ENCODE measurements at regions not wholly inside any gene's neighbourhood (a gene's known extent, or its start where the extent isn't known, plus 50 kb on each side); places are given as distances from the start of the nearest gene placed in this dataset.
A peak's percentile ranks its signal among the peaks of the same experiment; 100 is the strongest.
"Not testable (repeated sequence)": the region's sequence is repeated elsewhere in the genome, so short reads cannot be mapped to it uniquely, and the experiment has no call there.

- not testable (repeated sequence) for DNase-seq (ENCODE audit: low read depth); FAIRE-seq; H3K36me3 ChIP-seq (ENCODE audit: control insufficient read depth, insufficient read depth, low read length); H3K27me3 ChIP-seq (ENCODE audit: control insufficient read depth, insufficient read depth, low read length); H3K4me3 ChIP-seq (ENCODE audit: low read depth, low read length)
These were observed 290.4 kb downstream of the TUBA3C start for GRCh38 chr13:18891242-18891641.

GRCh38 chr13:18874875-18875789 lies 306.5 kb downstream of the TUBA3C start:
- not testable (repeated sequence) for H3K4me3 ChIP-seq (ENCODE audit: low read depth, low read length); H3K27me3 ChIP-seq (ENCODE audit: control insufficient read depth, insufficient read depth, low read length); FAIRE-seq; H3K36me3 ChIP-seq (ENCODE audit: control insufficient read depth, insufficient read depth, low read length); DNase-seq (ENCODE audit: low read depth)

GRCh38 chr13:18870557-18870956 lies 311.1 kb downstream of the TUBA3C start:
- H3K4me3 ChIP-seq (ENCODE audit: low read depth, low read length); H3K27me3 ChIP-seq (ENCODE audit: control insufficient read depth, insufficient read depth, low read length); DNase-seq (ENCODE audit: low read depth); H3K36me3 ChIP-seq (ENCODE audit: control insufficient read depth, insufficient read depth, low read length); FAIRE-seq: not testable (repeated sequence)

- not testable (repeated sequence) for H3K36me3 ChIP-seq (ENCODE audit: control insufficient read depth, insufficient read depth, low read length); FAIRE-seq; H3K27me3 ChIP-seq (ENCODE audit: control insufficient read depth, insufficient read depth, low read length); DNase-seq (ENCODE audit: low read depth); H3K4me3 ChIP-seq (ENCODE audit: low read depth, low read length)
These were observed 312.3 kb downstream of the TUBA3C start for GRCh38 chr13:18869365-18869764.

- H3K36me3 ChIP-seq (ENCODE audit: control insufficient read depth, insufficient read depth, low read length); H3K4me3 ChIP-seq (ENCODE audit: low read depth, low read length); H3K27me3 ChIP-seq (ENCODE audit: control insufficient read depth, insufficient read depth, low read length); FAIRE-seq; DNase-seq (ENCODE audit: low read depth): not testable (repeated sequence)
These were observed 343.5 kb downstream of the TUBA3C start for GRCh38 chr13:18837986-18838629.

- not testable (repeated sequence) for FAIRE-seq; H3K4me3 ChIP-seq (ENCODE audit: low read depth, low read length); H3K36me3 ChIP-seq (ENCODE audit: control insufficient read depth, insufficient read depth, low read length); H3K27me3 ChIP-seq (ENCODE audit: control insufficient read depth, insufficient read depth, low read length); DNase-seq (ENCODE audit: low read depth)
These were observed 344.4 kb downstream of the TUBA3C start for GRCh38 chr13:18837179-18837745.

- not testable (repeated sequence) for DNase-seq (ENCODE audit: low read depth); H3K4me3 ChIP-seq (ENCODE audit: low read depth, low read length); H3K27me3 ChIP-seq (ENCODE audit: control insufficient read depth, insufficient read depth, low read length); FAIRE-seq; H3K36me3 ChIP-seq (ENCODE audit: control insufficient read depth, insufficient read depth, low read length)
These were observed 345.0 kb downstream of the TUBA3C start for GRCh38 chr13:18836371-18837178.

- not testable (repeated sequence) for H3K4me3 ChIP-seq (ENCODE audit: low read depth, low read length); H3K27me3 ChIP-seq (ENCODE audit: control insufficient read depth, insufficient read depth, low read length); H3K36me3 ChIP-seq (ENCODE audit: control insufficient read depth, insufficient read depth, low read length); DNase-seq (ENCODE audit: low read depth); FAIRE-seq
These were observed 345.9 kb downstream of the TUBA3C start for GRCh38 chr13:18835754-18836153.

- not testable (repeated sequence) for H3K36me3 ChIP-seq (ENCODE audit: control insufficient read depth, insufficient read depth, low read length); FAIRE-seq; H3K27me3 ChIP-seq (ENCODE audit: control insufficient read depth, insufficient read depth, low read length); H3K4me3 ChIP-seq (ENCODE audit: low read depth, low read length)
- peak; percentile 4 for DNase-seq (ENCODE audit: low read depth)
These were observed 356.9 kb downstream of the TUBA3C start for GRCh38 chr13:18824678-18825077.

- not testable (repeated sequence) for H3K27me3 ChIP-seq (ENCODE audit: control insufficient read depth, insufficient read depth, low read length); H3K36me3 ChIP-seq (ENCODE audit: control insufficient read depth, insufficient read depth, low read length); DNase-seq (ENCODE audit: low read depth); FAIRE-seq; H3K4me3 ChIP-seq (ENCODE audit: low read depth, low read length)
These were observed 358.7 kb downstream of the TUBA3C start for GRCh38 chr13:18822655-18823639.

GRCh38 chr13:18773988-18774387 lies 407.6 kb downstream of the TUBA3C start:
- DNase-seq (ENCODE audit: low read depth); H3K4me3 ChIP-seq (ENCODE audit: low read depth, low read length); H3K36me3 ChIP-seq (ENCODE audit: control insufficient read depth, insufficient read depth, low read length); FAIRE-seq; H3K27me3 ChIP-seq (ENCODE audit: control insufficient read depth, insufficient read depth, low read length): not testable (repeated sequence)

- H3K4me3 ChIP-seq (ENCODE audit: low read depth, low read length); DNase-seq (ENCODE audit: low read depth); H3K27me3 ChIP-seq (ENCODE audit: control insufficient read depth, insufficient read depth, low read length); FAIRE-seq; H3K36me3 ChIP-seq (ENCODE audit: control insufficient read depth, insufficient read depth, low read length): not testable (repeated sequence)
These were observed 439.9 kb downstream of the TUBA3C start for GRCh38 chr13:18741696-18742095.

Measured in bronchial epithelial cell (primary cell).